Panc1 (cell line): ENCODE measurements at regions not wholly inside any gene's neighbourhood (a gene's known extent, or its start where the extent isn't known, plus 50 kb on each side); places are given as distances from the start of the nearest gene placed in this dataset.

Experiments used
- ATAC-seq: fragments of 200-7000 bp; cut with Tn5 transposase; 2 replicates; pipeline ENCODE4 v1.9.1; 2020; ENCODE audit warnings: mild to moderate bottlenecking, moderate library complexity
- BruUV-seq: library from RNA; stranded (reverse); fragments of 400-500 nt; replicated peaks from 2 replicates; lab custom pipeline; 2021; lab: Mats Ljungman, UMichigan
- CTCF ChIA-PET: fragments of 300-600 bp; sonication (Branson Sonifier 250); formaldehyde crosslinking; loops from one replicate; lab custom pipeline; 2022; ENCODE audit warnings: antibody characterized with exemption; lab: Charles Lee
- POLR2A ChIA-PET: fragments of 300-600 bp; sonication (Branson Sonifier 250); formaldehyde crosslinking; loops from one replicate; lab custom pipeline; 2022; ENCODE audit warnings: antibody characterized with exemption; lab: Charles Lee
- DNase-seq: peaks from one replicate; pipeline ENCODE4 v3.0.0-alpha.2; 2010; ENCODE audit warnings: low read depth, low spot score
- H3K27ac ChIP-seq: 2 replicates; pipeline ENCODE4 v1.5.1; 2011; ENCODE audit warnings: mild to moderate bottlenecking, low read length, inconsistent platforms
- H3K27me3 ChIP-seq: fragments of 200-500 bp; sonication (Bioruptor generic); 2 replicates; pipeline ENCODE4 v1.6.0; 2014; ENCODE audit warnings: low read length, inconsistent platforms; ENCODE audit not compliant: control insufficient read depth, insufficient read depth
- H3K36me3 ChIP-seq: fragments of 200-500 bp; sonication (Bioruptor generic); 2 replicates; pipeline ENCODE4 v1.5.1; 2014; ENCODE audit warnings: inconsistent platforms, mild to moderate bottlenecking, low read length, moderate library complexity; ENCODE audit not compliant: control insufficient read depth, insufficient read depth
- H3K4me1 ChIP-seq: 2 replicates; pipeline ENCODE4 v1.5.1; 2011; ENCODE audit warnings: inconsistent platforms, mild to moderate bottlenecking, low read length, moderate library complexity; ENCODE audit not compliant: control insufficient read depth, insufficient read depth
- H3K4me3 ChIP-seq, 2 experiments: 2 replicates each; pipeline ENCODE4 v1.5.1; 2011 to 2012; ENCODE audit warnings: low read depth in 2 of 2, low read length in 2 of 2, mild to moderate bottlenecking in 2 of 2, inconsistent platforms in 1 of 2, moderate library complexity in 1 of 2
- H3K9me3 ChIP-seq: fragments of 200-500 bp; sonication (Bioruptor generic); 2 replicates; pipeline ENCODE4 v1.5.1; 2014; ENCODE audit warnings: low read depth, mild to moderate bottlenecking, inconsistent platforms, low read length, moderate library complexity; ENCODE audit not compliant: control insufficient read depth, insufficient read depth
- POLR2AphosphoS5 ChIP-seq: IDR thresholded peaks from 2 replicates; pipeline ENCODE4 v1.6.1; 2012; ENCODE audit warnings: mild to moderate bottlenecking, low read depth, low read length, moderate library complexity
- SIN3A ChIP-seq: IDR thresholded peaks from 2 replicates; pipeline ENCODE4 v1.6.1; 2012; ENCODE audit warnings: low read depth, mild to moderate bottlenecking, low read length, moderate library complexity, borderline replicate concordance; ENCODE audit not compliant: insufficient read depth
- TCF7L2 ChIP-seq: IDR thresholded peaks from 2 replicates; pipeline ENCODE4 v1.6.1; 2011; ENCODE audit warnings: mild to moderate bottlenecking, low read depth, low read length, inconsistent platforms
- in situ Hi-C: cut with HindIII; loops from 2 replicates; pipeline ENCODE4 v1.10.0; 2016; ENCODE audit warnings: low sequenced_read_pairs, low pct_unique_long_range_greater_than_20kb
- intact Hi-C: fragments of 100-400 bp; cut with micrococcal nuclease; formaldehyde crosslinking; loops from one replicate; pipeline ENCODE4 v1.10.0; 2022; ENCODE audit not compliant: unreplicated experiment
- TF ChIP-seq, protein P1 (sequence below): fragments of 450-650 bp; IDR thresholded peaks from 2 replicates; pipeline ENCODE4 v1.5.1; 2017; ENCODE audit warnings: mild to moderate bottlenecking
- TF ChIP-seq, protein P2 (sequence below), 2 experiments: IDR thresholded peaks; 2 replicates each; pipeline ENCODE4 v1.6.1; 2011 to 2012; ENCODE audit warnings: low read depth in 2 of 2, control low read depth in 1 of 2, low read length in 1 of 2, mild to moderate bottlenecking in 1 of 2, moderate library complexity in 1 of 2; ENCODE audit not compliant: insufficient read depth in 1 of 2

DNA sequence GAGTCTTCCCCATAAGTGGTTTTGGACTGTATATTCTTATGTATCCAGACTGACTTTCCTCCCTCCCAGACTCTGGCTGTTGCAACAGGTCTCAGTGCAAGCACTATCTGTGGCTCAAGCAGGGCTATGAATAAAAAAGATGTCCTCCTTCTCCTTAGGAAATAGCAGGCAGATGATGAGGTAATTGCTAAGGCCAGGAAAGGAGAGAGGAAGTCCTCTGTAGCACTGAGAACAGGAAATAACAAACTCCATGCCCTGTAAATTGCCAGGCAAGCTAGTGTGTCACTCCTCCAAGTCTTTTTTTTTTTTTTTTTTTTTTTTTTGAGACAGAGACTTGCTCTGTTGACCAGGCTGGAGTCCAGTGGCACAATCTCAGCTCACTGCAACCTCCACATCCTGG lies 900.1 kb downstream of the TYW1 start:
- no peaks in the 10 kb centered on the region for H3K4me1 ChIP-seq
- in situ Hi-C loops = no loop called here
- H3K27me3 ChIP-seq = no peaks in the 10 kb centered on the region
- TF ChIP-seq POLR2AphosphoS5 (no peak), TCF7L2 (no peak), SIN3A (no peak)
- TF ChIP-seq, protein P1, sequence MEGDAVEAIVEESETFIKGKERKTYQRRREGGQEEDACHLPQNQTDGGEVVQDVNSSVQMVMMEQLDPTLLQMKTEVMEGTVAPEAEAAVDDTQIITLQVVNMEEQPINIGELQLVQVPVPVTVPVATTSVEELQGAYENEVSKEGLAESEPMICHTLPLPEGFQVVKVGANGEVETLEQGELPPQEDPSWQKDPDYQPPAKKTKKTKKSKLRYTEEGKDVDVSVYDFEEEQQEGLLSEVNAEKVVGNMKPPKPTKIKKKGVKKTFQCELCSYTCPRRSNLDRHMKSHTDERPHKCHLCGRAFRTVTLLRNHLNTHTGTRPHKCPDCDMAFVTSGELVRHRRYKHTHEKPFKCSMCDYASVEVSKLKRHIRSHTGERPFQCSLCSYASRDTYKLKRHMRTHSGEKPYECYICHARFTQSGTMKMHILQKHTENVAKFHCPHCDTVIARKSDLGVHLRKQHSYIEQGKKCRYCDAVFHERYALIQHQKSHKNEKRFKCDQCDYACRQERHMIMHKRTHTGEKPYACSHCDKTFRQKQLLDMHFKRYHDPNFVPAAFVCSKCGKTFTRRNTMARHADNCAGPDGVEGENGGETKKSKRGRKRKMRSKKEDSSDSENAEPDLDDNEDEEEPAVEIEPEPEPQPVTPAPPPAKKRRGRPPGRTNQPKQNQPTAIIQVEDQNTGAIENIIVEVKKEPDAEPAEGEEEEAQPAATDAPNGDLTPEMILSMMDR = no peak
- TF ChIP-seq, protein P2, sequence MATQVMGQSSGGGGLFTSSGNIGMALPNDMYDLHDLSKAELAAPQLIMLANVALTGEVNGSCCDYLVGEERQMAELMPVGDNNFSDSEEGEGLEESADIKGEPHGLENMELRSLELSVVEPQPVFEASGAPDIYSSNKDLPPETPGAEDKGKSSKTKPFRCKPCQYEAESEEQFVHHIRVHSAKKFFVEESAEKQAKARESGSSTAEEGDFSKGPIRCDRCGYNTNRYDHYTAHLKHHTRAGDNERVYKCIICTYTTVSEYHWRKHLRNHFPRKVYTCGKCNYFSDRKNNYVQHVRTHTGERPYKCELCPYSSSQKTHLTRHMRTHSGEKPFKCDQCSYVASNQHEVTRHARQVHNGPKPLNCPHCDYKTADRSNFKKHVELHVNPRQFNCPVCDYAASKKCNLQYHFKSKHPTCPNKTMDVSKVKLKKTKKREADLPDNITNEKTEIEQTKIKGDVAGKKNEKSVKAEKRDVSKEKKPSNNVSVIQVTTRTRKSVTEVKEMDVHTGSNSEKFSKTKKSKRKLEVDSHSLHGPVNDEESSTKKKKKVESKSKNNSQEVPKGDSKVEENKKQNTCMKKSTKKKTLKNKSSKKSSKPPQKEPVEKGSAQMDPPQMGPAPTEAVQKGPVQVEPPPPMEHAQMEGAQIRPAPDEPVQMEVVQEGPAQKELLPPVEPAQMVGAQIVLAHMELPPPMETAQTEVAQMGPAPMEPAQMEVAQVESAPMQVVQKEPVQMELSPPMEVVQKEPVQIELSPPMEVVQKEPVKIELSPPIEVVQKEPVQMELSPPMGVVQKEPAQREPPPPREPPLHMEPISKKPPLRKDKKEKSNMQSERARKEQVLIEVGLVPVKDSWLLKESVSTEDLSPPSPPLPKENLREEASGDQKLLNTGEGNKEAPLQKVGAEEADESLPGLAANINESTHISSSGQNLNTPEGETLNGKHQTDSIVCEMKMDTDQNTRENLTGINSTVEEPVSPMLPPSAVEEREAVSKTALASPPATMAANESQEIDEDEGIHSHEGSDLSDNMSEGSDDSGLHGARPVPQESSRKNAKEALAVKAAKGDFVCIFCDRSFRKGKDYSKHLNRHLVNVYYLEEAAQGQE (IDR thresholded peaks at IDR 0.05; ENCODE audit: insufficient read depth in 1 of 2, low read depth in 2 of 2, low read length in 1 of 2) = no peak
- H3K4me3 ChIP-seq = no peak overlapping the region
- no peak overlapping the region for H3K27ac ChIP-seq
- no peaks in the 10 kb centered on the region for H3K9me3 ChIP-seq
- intact Hi-C loops = no loop called here
- DNase-seq (no peak), ATAC-seq (no peak)
- no peaks in the 10 kb centered on the region for H3K36me3 ChIP-seq
- CTCF ChIA-PET = no interaction called here
- BruUV-seq = no TSS peak
- POLR2A ChIA-PET = no interaction called here

DNA sequence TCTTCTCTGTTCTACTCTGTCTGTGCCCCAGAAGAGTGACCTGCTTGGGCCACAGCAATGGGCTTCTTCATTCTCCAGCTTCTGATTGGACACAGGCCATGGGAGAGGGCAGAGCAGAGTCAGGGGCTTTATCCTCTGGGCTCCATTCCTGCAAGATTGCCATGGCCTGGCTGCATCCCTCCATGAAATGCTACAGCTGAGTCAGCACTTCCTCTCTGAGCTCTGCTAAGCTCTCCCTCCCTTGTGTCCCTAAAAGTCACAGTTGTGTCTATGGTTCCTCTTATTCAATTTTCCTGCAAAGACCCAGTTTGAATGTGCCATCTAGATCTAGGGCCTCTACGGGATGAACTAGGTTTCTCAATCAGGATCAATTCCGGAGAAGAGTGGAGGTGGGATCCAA lies 903.8 kb downstream of the TYW1 start:
- Histone ChIP-seq H3K27ac (no peak overlapping the region), H3K9me3 (no peaks in the 10 kb centered on the region), H3K27me3 (no peaks in the 10 kb centered on the region), H3K36me3 (no peaks in the 10 kb centered on the region), H3K4me1 (no peaks in the 10 kb centered on the region), H3K4me3 (no peak overlapping the region)
- BruUV-seq = no TSS peak
- ATAC-seq (no peak), DNase-seq (no peak)
- in situ Hi-C loops = no loop called here
- TF ChIP-seq, protein P1 = no peak
- TF ChIP-seq TCF7L2 (no peak), POLR2AphosphoS5 (no peak), SIN3A (no peak)
- TF ChIP-seq, protein P2 (IDR thresholded peaks at IDR 0.05; ENCODE audit: insufficient read depth in 1 of 2, low read depth in 2 of 2, low read length in 1 of 2) = no peak
- intact Hi-C loops = no loop called here
- ChIA-PET POLR2A (no interaction called here), CTCF (no interaction called here)
